Transverse colon (tissue), 4 donors: ENCODE measurements at regions not wholly inside any gene's neighbourhood (a gene's known extent, or its start where the extent isn't known, plus 50 kb on each side); places are given as distances from the start of the nearest gene placed in this dataset.
A peak's percentile ranks its signal among the peaks of the same experiment; 100 is the strongest.

Source experiments
- DNase-seq: peaks from one replicate; pipeline ENCODE4 v3.0.0-alpha.2; 2019
- H3K27ac ChIP-seq, 4 donors: fragments of 200-600 bp; sonication (generic); 2 replicates each; pipeline ENCODE4 v1.5.1; 2016 to 2018; ENCODE audit warnings: inconsistent platforms in 4 of 4
- H3K27me3 ChIP-seq: fragments of 200-600 bp; sonication (generic); 2 replicates; pipeline ENCODE4 v1.5.1; 2017; ENCODE audit warnings: inconsistent platforms
- H3K36me3 ChIP-seq, 4 donors: fragments of 200-600 bp; sonication (generic); 2 replicates each; pipeline ENCODE4 v1.5.1; 2017 to 2019; ENCODE audit warnings: inconsistent platforms in 4 of 4
- H3K4me1 ChIP-seq, 4 donors: fragments of 200-600 bp; sonication (generic); 2 replicates each; pipeline ENCODE4 v1.5.1; 2017 to 2020; ENCODE audit warnings: inconsistent platforms in 4 of 4
- H3K4me3 ChIP-seq, 4 donors: fragments of 200-600 bp; sonication (generic); 1 replicate in 1 of 4; 2 replicates in 3 of 4; pipeline versions ENCODE4 v1.5.1 to v1.6.1; 2017 to 2019; ENCODE audit warnings: inconsistent platforms in 4 of 4
- H3K9me3 ChIP-seq, 2 donors: fragments of 200-600 bp; sonication (generic); 2 replicates each; pipeline ENCODE4 v1.5.1; 2017 to 2019; ENCODE audit warnings: inconsistent platforms in 2 of 2
- CTCF ChIP-seq, 5 experiments: fragments of 200-600 bp in 3 of 5; fragments of 450-650 bp in 2 of 5; sonication (generic) in 3 of 5; IDR thresholded peaks; 1 replicate in 2 of 5; 2 replicates in 3 of 5; pipeline ENCODE4 v1.5.1; 2016 to 2017; ENCODE audit warnings: antibody characterized with exemption in 5 of 5, inconsistent platforms in 3 of 5, mild to moderate bottlenecking in 2 of 5, moderate library complexity in 1 of 5
- EP300 ChIP-seq: sonication (generic); formaldehyde crosslinking; IDR thresholded peaks from one replicate; pipeline ENCODE4 v1.6.1; 2017; ENCODE audit warnings: antibody characterized with exemption, low read depth
- POLR2A ChIP-seq: fragments of 450-650 bp; IDR thresholded peaks from one replicate; pipeline ENCODE4 v1.6.1; 2016; ENCODE audit warnings: antibody characterized with exemption, mild to moderate bottlenecking, moderate library complexity
- POLR2AphosphoS5 ChIP-seq, 3 donors: sonication (generic); formaldehyde crosslinking; IDR thresholded peaks; one replicate each; pipeline ENCODE4 v1.6.1; 2016; ENCODE audit warnings: antibody characterized with exemption in 3 of 3
- WGBS, 2 donors: methylation state at CpG; one replicate each; pipeline ENCODE4 v1.1.5; 2018; ENCODE audit warnings: low coverage in 1 of 2; 5-methylcytosine and 5-hydroxymethylcytosine counted together
- in situ Hi-C, 4 donors: fragments of 200-750 bp; cut with MboI; loops; one replicate each; pipeline versions ENCODE4 v1.15.0 to v1.15.1; 2017; ENCODE audit warnings: low sequenced_read_pairs in 3 of 4, low pct_ligation_motif_present in 1 of 4, low pct_unique_long_range_greater_than_20kb in 1 of 4
- intact Hi-C: fragments of 100-400 bp; cut with DNase I; formaldehyde crosslinking; loops from one replicate; pipeline ENCODE4 v1.15.1; 2023; ENCODE audit warnings: low total_unique reads

- in situ Hi-C loops, result no loop called here
- no peaks in the 10 kb centered on the region for H3K9me3 ChIP-seq
- WGBS, 2 donors, result 51 to 59% methylated on average over 2 of the region's 2 CpGs
- H3K4me3 ChIP-seq, result no peak overlapping the region
- no peaks in the 10 kb centered on the region for H3K36me3 ChIP-seq
- no peaks in the 10 kb centered on the region for H3K27me3 ChIP-seq
- no peaks in the 10 kb centered on the region for H3K4me1 ChIP-seq
- H3K27ac ChIP-seq, result peak overlapping the region in 1 of 4 donors; percentile 5
- no peak for TF ChIP-seq POLR2AphosphoS5 (IDR thresholded peaks at IDR 0.05)
- TF ChIP-seq CTCF (IDR thresholded peaks at IDR 0.05), result no peak
- no peak for TF ChIP-seq POLR2A
- TF ChIP-seq EP300, result no peak
- DNase-seq, result no peak
- intact Hi-C loops, result no loop called here
These were observed 172.0 kb upstream of the FRMD6 start for GRCh38 chr14:51479584-51480325.

- intact Hi-C loops, result no loop called here
These were observed 170.1 kb upstream of the FRMD6 start for GRCh38 chr14:51481643-51482042.

GRCh38 chr14:51482102-51482501, 169.6 kb upstream of the FRMD6 start:
- no peaks in the 10 kb centered on the region for H3K27me3 ChIP-seq
- TF ChIP-seq POLR2A (no peak), CTCF (IDR thresholded peaks at IDR 0.05) (no peak), POLR2AphosphoS5 (IDR thresholded peaks at IDR 0.05) (no peak), EP300 (no peak)
- H3K36me3 ChIP-seq, result no peaks in the 10 kb centered on the region
- H3K9me3 ChIP-seq, result no peaks in the 10 kb centered on the region
- intact Hi-C loops, result no loop called here
- no peak for DNase-seq
- H3K4me1 ChIP-seq, result no peaks in the 10 kb centered on the region
- no peak overlapping the region for H3K4me3 ChIP-seq
- 82% methylated on average over 4 of the region's 4 CpGs; no CpG with 5 or more reads in 1 of the 2 donors for WGBS, 2 donors
- H3K27ac ChIP-seq, result no peak overlapping the region
- in situ Hi-C loops, result no loop called here

More at GRCh38 chr14:51481643-51482042, 170.1 kb upstream of the FRMD6 start:
- in situ Hi-C loops, result no loop called here
- Histone ChIP-seq H3K9me3 (no peaks in the 10 kb centered on the region), H3K4me1 (no peaks in the 10 kb centered on the region), H3K4me3 (no peak overlapping the region), H3K27ac (no peak overlapping the region), H3K27me3 (no peaks in the 10 kb centered on the region), H3K36me3 (no peaks in the 10 kb centered on the region)
- DNase-seq, result no peak
- WGBS, 2 donors, result 79 to 88% methylated on average over 4 of the region's 4 CpGs
- TF ChIP-seq EP300, result no peak
- TF ChIP-seq CTCF (IDR thresholded peaks at IDR 0.05), result no peak
- no peak for TF ChIP-seq POLR2AphosphoS5 (IDR thresholded peaks at IDR 0.05)
- no peak for TF ChIP-seq POLR2A

- no peaks in the 10 kb centered on the region for H3K36me3 ChIP-seq
- WGBS, 2 donors, result 66 to 75% methylated on average over 2 of the region's 2 CpGs
- intact Hi-C loops, result no loop called here
- H3K27me3 ChIP-seq, result no peaks in the 10 kb centered on the region
- no peak for DNase-seq
- H3K4me1 ChIP-seq, result no peaks in the 10 kb centered on the region
- in situ Hi-C loops, result no loop called here
- H3K9me3 ChIP-seq, result no peaks in the 10 kb centered on the region
- H3K27ac ChIP-seq, result no peak overlapping the region
- no peak overlapping the region for H3K4me3 ChIP-seq
- TF ChIP-seq CTCF (IDR thresholded peaks at IDR 0.05) (no peak), EP300 (no peak), POLR2AphosphoS5 (IDR thresholded peaks at IDR 0.05) (no peak), POLR2A (no peak)
These were observed 167.2 kb upstream of the FRMD6 start for GRCh38 chr14:51484485-51484884.
